NCI-H460 (cell line): ENCODE measurements at regions not wholly inside any gene's neighbourhood (a gene's known extent, or its start where the extent isn't known, plus 50 kb on each side); places are given as distances from the start of the nearest gene placed in this dataset.
"Not testable (repeated sequence)": the region's sequence is repeated elsewhere in the genome, so short reads cannot be mapped to it uniquely, and the experiment has no call there.

Experiments used
- DNase-seq: peaks from one replicate; pipeline ENCODE4 v3.0.0-alpha.2; 2016; ENCODE audit warnings: low read depth; ENCODE audit errors: extremely low read depth

DNA sequence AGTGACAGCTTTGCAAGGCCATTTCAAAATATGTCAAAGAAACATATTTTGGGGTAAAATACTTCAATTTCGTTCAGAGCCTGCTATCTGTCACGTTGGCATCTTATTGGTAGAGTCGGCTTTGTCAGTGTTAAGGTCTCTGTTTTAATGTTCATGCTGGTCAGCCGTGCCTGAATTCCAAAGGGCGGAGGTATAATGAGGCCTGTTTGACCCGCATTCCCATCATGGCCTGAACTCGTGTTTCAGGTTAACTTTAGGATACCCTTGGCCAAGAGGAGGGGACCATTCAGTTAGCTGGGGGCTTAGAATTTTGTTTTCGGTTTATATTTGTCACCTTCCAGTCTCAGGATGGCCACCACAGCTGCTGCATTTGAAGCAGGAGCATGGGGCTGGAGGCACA is 236.4 kb downstream of the NFATC2 start:
- DNase-seq: no peak

DNA sequence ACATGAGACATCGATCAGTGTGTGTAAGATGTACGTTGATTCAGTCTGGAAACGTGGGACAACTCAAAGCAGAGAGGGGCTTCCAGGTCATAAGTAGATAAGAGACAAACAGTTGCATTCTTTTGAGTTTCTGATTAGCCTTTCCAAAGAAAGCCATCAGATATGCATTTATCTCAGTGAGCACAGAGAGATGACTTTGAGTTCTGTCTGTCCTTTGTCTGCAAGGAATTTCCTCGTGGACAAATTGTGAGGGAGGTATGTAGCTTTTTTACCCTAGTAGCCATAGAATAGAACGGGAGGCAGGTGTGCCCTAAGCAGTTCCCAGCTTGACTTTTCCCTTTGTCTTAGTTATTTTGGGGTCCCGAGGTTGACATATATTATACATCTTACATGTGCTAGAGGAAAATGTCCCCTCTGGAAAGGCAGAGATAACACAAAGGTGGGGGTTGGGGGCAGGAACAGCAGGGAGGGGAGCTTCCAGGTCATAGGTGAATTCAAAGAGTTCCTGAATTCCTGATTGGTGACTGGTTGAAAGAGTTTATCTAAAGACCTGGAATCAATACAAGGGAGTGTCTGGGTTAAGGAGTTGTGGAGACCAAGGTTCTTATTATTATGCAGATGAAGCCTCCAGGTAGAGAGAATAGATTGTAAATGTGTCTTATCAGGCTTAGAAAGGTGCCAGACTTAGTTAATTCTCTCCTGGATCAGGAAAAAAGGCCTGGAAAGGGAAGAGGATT is 237.0 kb downstream of the NFATC2 start:
- DNase-seq: no peak

DNA sequence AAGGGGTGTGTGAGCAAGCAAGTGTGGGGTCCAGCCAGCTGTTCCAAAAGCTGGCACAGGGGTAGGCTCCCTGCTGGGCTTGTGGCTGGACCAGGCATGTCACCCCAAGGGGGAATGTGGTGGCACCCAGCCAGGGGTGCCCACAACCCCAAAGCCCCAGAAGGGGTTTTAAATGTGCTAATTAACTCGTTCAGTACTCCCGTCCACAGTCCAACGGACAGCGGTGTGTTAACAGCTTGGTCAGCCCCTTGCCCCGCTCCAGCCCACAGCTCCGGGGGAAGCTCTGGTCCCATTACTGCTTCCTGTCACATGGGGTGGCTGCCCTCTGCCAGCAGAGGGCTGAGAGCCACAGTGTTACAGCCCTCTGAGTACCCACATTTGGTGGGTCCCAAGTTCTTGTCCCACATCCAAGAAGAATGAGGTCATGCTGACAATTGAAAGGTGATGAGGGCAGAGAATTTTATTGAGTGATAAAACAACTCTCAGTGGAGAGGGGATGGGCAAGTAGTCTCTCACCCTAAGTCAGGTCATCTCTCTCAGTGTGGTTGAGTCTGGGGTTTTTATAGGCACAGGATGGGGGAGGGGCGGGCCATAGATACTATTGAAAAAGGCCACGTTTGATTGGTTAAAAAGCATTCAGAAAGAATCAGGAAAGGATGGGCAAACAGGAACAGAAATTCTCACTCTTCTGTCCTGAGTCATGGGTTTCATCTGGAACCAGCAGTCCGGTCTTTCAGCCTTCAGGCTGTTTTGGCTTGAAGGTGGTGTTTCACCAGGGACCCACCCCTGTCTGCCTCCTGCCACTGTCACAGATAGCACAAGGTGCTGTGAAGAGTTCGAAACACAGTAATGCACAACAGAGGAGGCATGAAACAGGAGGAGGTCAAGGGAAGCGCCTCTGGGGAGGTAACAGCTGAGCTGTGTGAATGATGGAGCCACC is 238.5 kb downstream of the NFATC2 start:
- no peak for DNase-seq

DNA sequence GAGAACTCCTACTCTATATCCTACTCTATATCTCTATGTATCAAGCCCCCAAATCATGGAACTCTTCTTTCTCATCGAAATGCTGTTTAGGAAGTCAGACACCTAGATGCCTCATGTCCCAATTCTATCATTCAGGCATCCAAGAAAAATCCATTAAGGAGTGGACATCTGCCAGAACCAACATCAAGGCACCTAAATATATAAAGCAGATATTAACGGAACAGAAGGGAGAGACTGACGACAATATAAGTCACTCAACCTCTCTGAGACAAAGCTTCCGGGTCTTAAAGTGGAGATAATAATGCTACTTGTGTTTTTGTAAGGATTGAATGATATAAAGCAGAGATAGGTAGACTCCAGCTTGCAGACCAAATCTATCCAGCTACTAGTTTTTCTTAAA is 241.5 kb downstream of the NFATC2 start:
- no peak for DNase-seq

DNA sequence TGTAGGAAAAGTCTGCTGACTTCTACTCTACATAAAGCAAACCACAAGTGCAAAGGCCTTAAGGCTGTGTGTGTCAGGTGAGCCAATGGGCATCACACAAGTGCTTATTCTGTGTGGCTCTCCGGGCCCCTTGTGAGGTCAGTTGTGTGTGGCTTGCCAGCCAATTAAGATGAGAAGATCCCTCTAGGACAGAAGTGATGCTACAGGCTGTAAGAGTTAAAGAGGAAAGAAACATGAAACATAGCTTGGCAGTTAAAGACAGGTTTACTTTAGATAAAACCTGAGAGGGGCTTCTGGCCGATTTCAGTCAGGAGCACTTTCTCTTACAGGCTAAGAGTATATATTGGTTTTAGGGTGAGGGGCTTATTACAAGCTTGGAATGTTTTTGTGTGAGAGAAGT is 242.4 kb downstream of the NFATC2 start:
- no peak for DNase-seq

DNA sequence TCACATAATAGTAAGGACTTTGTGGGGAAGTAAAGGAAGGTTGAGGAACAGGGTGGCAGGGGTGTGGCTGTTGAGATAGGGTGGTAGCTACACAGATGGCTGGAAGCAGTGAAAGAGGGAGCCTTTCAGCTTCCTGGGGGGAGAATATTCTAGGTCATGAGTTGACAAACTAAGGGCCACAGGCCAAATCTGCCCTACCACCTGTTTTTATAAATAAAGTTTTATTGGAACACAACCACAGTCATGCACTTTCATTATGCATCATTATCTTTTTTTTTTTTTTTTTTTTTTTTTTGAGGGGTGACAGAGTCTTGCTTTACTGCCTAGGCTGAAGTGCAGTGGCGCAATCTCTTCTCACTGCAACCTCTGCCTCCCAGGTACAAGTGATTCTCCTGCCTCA is 243.1 kb downstream of the NFATC2 start:
- no peak for DNase-seq

DNA sequence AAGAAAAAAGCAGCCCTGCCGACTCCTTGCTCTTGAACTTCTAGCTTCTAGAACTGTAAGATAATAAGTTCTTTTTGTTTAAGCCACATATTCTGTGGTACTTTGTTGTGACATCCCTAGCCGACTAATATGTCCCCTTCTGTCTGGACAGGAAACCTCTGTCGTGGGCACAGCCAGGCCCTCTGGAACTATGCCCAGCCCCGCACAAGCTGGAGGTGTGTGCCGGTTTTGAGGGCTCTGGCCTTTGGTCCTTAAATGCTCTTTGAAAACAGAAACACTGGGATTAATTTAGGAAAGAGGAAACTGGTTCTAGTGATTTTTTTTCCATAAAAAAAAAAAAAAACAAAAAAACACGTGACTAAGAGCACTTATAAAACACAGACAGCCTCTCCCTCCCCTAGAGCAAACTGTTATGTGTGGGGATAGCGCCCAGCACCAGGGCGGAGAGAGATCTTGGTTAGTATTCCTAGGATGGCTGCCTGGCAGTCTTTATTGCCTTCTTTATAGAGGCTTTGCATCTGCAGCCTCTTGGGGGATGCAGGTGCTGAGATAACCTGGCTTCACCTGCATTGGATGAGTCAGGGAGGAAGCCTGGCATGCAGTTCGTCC is 244.3 kb downstream of the NFATC2 start:
- DNase-seq: no peak

DNA sequence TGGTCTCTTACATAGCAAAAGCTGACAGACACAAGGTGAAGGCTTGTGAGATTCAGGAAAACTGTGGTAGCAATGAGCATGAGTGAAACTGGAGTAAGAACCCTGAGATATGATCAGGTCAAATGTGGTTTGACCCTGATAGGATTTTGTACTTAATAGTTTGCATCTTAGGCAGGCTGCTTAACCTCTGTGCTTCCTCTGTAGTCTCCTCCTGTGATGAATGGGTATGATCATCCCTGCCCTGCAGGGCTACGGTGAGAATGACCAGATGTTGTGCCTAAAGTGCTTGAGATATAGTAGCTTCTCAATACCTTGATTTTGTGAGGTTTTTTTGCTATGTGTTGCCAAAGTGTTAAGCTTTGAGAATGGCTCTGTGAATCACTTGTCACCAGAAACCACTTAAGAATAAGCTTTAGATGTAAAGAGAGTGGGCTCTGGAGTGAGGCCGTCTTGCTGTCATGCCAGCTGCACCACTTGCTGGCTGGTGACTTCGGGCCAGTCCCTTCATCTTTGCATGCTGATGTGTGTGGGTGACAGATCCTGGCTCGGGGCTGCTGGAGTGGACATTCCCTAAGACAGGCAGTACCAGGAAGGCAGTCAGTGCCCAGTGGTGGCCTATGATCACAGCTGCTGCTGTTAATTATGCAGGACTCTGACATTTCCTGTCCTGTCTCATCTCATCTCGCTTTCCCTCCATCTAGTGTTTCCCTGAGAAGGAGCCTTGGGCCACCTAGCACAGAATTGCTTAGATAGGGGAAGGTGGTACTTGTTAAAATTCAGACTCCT is 254.7 kb downstream of the NFATC2 start:
- no peak for DNase-seq

DNA sequence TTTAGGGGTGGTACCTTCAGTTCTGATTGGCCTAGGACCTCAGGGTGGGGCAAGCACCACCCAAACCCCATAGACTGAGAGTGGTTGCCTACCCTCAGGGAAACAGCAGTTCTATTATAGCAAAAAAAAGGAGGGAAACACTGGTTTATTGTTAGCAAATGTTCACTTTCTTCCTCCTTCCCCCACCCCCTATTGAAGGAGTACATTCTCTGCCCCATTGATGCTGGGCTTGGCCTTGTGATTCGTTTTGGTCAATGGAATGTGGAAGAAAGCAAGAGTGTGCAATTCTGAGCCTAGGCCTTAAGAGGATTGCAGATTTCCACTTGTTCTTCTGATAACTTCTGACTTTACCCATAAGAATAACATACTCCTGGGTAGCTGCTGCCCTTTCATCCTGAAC is 255.8 kb downstream of the NFATC2 start:
- no peak for DNase-seq

DNA sequence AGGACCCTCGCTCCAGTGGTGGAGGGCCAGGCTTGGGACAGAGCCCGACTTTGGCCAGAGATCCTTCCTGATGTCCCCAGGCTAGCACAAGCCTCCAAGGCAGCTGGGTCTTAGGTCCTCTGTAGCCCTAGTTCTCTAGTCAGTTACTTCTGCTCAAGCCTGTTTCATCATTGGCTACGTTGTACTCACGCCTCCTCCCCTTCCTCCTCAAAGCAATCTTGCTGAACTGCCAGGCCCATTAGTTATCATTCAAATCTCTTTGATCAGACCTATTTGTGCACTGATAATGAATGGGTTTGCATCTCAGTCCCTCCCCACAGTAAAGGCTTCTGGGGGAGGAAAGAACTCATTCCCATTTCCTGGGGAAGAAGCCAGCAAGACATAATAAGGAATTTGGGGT is 256.8 kb downstream of the NFATC2 start:
- DNase-seq: no peak

DNA sequence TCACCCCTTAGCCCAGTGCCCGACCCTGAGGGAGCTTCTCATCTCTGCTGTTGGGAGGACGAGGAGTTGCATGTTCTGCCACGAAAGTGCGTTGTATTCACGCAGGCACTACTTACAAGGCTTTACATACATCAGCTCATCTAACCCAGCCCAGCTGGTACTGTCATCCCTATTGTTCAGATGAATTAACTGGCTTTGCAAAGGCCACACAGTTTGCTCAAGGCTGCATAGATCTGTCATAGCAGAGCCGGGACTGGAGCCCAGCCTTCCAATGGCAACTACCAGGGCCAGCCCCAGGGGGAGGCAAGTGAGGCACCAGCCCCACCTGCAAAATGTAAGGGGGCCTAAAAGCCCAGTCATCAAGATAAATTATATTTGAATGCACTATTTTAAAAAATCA is 257.6 kb downstream of the NFATC2 start:
- DNase-seq: no peak

DNA sequence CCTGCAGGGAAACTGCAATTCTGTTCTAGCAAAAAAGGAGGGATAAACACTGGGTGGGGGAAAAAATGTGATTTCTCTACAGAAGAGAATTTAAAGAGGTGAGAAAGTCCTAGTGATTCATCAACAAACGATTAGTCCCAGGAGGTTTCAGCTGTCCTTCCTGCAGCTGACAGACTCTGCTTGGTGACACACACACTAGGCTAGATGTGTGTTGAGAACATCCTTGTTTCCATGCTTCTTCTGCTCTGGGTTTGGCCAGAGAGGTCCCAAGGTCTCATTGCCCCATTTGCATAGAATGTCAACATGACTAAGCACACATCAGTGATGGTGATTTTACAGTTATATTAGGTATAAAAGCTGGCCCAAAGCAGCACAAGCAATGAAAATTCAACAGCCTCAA is 258.3 kb downstream of the NFATC2 start:
- no peak for DNase-seq

DNA sequence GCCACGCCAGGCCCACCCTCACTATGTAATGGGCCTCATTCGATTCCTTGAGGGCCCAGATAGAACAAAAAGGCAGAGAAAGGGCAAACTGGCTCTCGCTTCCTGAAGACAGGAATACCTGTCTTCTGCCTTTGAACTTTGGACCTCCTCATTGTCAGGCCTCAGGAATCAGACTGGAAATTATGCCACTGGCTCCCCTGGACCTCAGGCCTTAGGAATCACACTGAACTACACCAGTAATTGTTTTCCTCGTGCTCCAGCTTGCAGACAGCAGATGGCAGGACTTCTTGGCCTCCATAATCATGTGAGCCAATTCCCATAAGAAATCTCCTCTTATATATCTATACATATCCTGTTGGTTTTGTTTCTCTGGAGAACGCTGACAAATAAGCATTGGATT is 258.6 kb upstream of the KCNG1 start:
- no peak for DNase-seq

DNA sequence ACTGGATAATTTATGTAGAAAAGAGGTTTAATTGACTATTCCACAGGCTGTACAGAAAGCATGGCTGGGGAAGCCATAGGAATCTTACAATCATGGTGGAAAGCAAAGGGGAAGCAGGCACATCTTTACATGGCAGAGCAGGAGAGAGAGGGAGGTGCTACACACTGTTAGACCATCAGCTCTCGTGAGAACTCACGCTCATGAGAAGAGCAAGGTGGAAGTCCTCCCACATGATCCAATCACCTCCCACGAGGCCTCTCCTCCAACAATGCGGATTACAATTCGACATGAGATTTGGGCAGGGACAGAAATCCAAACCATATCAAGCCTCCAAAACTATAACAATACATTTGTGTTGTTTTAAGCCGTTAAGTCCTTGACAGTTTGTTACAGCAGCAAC is 257.1 kb upstream of the KCNG1 start:
- DNase-seq: no peak

DNA sequence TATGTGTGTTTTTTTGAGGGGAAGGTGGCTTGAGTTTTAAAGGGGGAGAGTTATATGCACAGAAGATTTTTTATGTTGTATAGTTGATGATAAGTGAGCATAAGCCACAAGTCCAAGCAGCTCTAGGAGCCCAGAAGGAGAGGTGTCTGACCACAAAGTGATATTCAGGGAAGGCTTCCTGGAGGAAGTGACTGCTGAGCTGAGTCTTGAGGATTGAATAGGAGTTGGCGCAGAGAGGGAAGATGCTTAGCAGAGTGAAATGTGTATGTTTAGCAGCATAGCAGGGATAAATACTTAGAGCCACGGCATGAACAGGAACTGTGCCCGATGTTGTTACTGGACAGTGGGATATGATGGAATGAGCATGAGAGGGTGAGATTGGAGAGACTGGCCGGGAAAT is 255.1 kb upstream of the KCNG1 start:
- no peak for DNase-seq

DNA sequence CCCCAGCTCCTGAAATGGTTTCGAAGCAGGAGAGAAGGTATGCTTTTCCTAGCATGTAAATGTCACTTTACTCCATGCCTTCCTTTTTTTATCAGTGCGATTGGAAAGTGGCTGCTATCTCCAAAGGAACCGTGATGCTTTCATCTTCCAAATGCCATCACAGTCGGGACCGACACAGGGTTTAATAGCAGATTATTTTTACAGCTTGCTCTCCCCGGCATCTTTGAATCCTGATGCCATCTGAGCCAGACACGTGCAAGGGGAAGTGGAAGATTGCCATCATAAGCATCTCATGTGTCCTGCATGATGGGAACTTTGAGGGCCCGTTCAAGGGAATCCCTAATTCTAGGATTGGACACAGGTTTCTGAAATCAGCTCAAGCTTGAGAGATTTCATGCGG is 253.4 kb upstream of the KCNG1 start:
- no peak for DNase-seq

DNA sequence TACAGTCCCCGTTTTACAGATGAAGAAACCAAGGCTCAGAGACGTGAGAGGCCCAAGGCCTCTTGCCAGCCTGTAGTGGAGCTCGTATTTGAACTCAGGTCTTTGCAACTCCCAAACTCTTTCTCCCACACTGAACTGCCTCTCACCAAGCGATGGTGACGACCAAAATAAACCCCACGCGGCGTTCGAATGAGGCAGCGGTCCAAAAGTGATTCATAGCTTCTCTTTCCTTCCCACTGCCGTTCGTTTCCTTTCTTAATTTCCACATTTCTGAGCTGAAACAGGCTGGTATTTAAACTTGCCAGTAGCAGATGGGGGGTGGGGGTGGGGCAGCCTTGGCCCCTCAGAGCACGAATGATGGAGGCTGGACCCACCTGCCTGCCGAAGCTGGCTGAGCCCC is 252.9 kb upstream of the KCNG1 start:
- no peak for DNase-seq

DNA sequence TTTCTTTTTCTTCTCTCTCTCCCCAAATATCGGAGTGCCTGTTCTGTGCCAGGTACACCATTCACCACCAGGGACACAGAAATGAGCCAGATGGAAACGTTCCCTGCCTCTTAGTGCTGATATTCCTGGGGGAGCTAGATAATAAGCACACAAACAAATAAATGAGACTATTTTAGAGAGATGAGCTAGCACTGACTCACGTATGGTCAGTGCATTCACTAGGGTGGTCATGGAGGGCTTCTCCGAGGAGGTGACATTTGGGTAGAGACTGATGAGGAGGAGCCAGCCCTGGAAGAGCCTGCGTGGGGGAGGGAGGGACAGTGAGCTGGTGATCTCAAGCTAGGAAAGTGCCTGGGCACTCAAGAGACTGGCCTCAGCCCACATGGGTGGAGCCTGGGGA is 252.3 kb upstream of the KCNG1 start:
- DNase-seq: no peak

DNA sequence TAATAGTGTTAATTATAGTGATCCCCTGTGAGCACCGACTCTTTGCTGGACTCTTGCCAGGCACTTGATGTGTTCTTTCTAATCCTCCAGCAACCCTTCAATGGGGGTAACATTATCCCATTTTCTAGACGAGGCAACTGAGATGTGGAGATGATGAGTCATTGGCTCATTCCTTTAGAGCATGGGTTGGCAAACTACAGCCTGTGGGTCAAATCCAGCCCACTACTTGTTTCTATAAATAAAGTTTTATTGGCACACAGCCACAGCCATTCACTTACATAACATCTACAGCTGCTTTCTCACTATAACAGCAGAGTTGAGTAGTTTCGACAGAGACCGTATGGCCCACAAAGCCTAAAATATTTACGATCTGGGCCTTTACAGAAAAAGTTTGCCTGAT is 249.5 kb upstream of the KCNG1 start:
- no peak for DNase-seq

DNA sequence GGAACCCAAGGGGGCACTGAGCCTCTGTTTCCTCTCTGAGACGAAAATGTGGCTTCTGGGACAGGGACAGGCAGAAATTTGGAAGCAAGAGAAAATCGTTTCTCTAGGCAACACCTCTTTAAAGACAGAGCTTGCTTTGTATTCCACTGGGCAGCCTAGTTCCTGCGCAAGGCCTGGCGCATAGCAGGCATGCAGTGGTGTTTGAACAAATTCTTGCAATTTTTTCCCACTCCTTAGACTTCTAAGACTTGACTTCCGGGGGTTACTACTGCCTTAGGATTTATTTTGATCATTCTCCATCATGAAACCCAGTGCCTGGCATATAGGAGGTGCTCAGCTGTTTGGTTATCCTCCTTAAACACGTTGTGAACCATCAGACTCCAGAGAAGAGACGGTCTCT is 249.0 kb upstream of the KCNG1 start:
- no peak for DNase-seq

DNA sequence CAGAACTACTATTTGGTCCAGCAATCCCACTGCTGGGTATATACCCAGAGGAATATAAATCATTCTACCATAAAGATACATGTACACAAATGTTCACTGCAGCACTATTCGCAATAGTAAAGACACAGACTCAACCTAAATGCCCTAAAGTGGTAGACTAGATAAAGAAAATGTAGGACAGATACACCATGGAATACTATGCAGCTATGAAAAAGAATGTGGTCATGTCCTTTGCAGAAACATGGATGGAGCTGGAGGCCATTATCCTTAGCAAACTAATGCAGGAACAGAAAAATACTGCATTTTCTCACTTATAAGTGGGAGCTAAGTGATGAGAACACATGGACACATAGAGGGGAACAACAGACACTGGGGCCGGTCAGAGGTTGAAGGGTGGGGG is 248.4 kb upstream of the KCNG1 start:
- not testable (repeated sequence) for DNase-seq
